ENCODE measurements at regions not wholly inside any gene's neighbourhood (a gene's known extent, or its start where the extent isn't known, plus 50 kb on each side); places are given as distances from the start of the nearest gene placed in this dataset.

GRCh38 chr5:117463881-117464570 is 889.4 kb upstream of the SEMA6A start:
- H3K79me2 ChIP-seq (ENCODE audit: control insufficient read depth, insufficient read depth, low read length) = no peaks in the 10 kb centered on the region
- no peaks in the 10 kb centered on the region for H3K4me1 ChIP-seq (ENCODE audit: control insufficient read depth, insufficient read depth, low read length)
- in situ Hi-C loops (cut with MboI) = loop anchor here (25.0 kb wide), 1 partner anchor 1148 kb away; no protein-coding TSS in a partner anchor
- ChIA-PET RAD21 (ENCODE audit: unreplicated experiment) (no interaction called here), SMC1A (ENCODE audit: uncharacterized antibody, unreplicated experiment) (no interaction called here), CTCF (no interaction called here), POLR2A (no interaction called here)
- FAIRE-seq (no peak), ATAC-seq (no peak), DNase-seq (ENCODE audit: low read depth, low spot score) (no peak)
- H3K4me2 ChIP-seq (ENCODE audit: control insufficient read depth, insufficient read depth) = no peak overlapping the region
- WGBS (ENCODE audit: insufficient coverage, insufficient replicate concordance, low lambda C conversion rate, missing lambda C conversion rate) = 24% methylated on average over 3 of the region's 3 CpGs
- intact Hi-C loops (cut with micrococcal nuclease; ENCODE audit: unreplicated experiment) = no loop called here
- no peaks in the 10 kb centered on the region for H4K20me1 ChIP-seq (ENCODE audit: control insufficient read depth, insufficient read depth)
- H3K9me3 ChIP-seq (replicated peaks; ENCODE audit: control insufficient read depth, insufficient read depth, low read length) = no peaks in the 10 kb centered on the region
- BruUV-seq (replicated peaks) = no TSS peak
- no peak overlapping the region for H2AFZ ChIP-seq (ENCODE audit: control insufficient read depth, low read depth, low read length)
- H3K27ac ChIP-seq (ENCODE audit: control insufficient read depth, insufficient read depth) = no peak overlapping the region
- no peaks in the 10 kb centered on the region for H3K27me3 ChIP-seq (replicated peaks in 1 of 2; ENCODE audit: control insufficient read depth in 2 of 2, insufficient read depth in 2 of 2, low read length in 1 of 2)
- H3K36me3 ChIP-seq (ENCODE audit: control insufficient read depth in 2 of 2, insufficient read depth in 2 of 2, low read length in 1 of 2) = no peaks in the 10 kb centered on the region
- no peak overlapping the region for H3K9ac ChIP-seq (ENCODE audit: control insufficient read depth, insufficient read depth, low read length)
- H3K4me3 ChIP-seq = no peak overlapping the region
- TF ChIP-seq E2F8 (IDR thresholded peaks at IDR 0.05; ENCODE audit: low read depth, partially characterized antibody) (no peak), E2F4 (IDR thresholded peaks at IDR 0.05; ENCODE audit: low read depth, low read length) (no peak), PRDM15 (CRISPR knock-in tag; IDR thresholded peaks at IDR 0.05) (no peak), CEBPB (IDR thresholded peaks at IDR 0.05; ENCODE audit: borderline replicate concordance in 1 of 2, low read depth in 2 of 2, low read length in 2 of 2) (no peak), NRF1 (conservative IDR thresholded peaks at IDR 0.05; ENCODE audit: low read depth, low read length) (no peak), CUX1 (IDR thresholded peaks at IDR 0.05; ENCODE audit: insufficient replicate concordance, low read depth, low read length) (no peak), ATF7 (IDR thresholded peaks at IDR 0.05; ENCODE audit: low read depth) (no peak), BACH1 (IDR thresholded peaks at IDR 0.05; ENCODE audit: borderline replicate concordance) (no peak), WRNIP1 (IDR thresholded peaks at IDR 0.05; ENCODE audit: borderline replicate concordance, low read depth, low read length) (no peak), NFYA (IDR thresholded peaks at IDR 0.05; ENCODE audit: borderline replicate concordance, low read depth, low read length) (no peak)

All from GM12878 (cell line).